Epithelial cell of esophagus (primary cell): ENCODE measurements at regions not wholly inside any gene's neighbourhood (a gene's known extent, or its start where the extent isn't known, plus 50 kb on each side); places are given as distances from the start of the nearest gene placed in this dataset.
"Not testable (repeated sequence)": the region's sequence is repeated elsewhere in the genome, so short reads cannot be mapped to it uniquely, and the experiment has no call there.

Source experiments
- DNase-seq: peaks from one replicate; pipeline ENCODE4 v3.0.0; 2010; ENCODE audit warnings: low read depth
- H3K4me3 ChIP-seq: 2 replicates; pipeline ENCODE4 v1.5.1; 2011; ENCODE audit warnings: mild to moderate bottlenecking, low read length, control low read depth
- CTCF ChIP-seq: IDR thresholded peaks from 2 replicates; pipeline ENCODE4 v1.5.1; 2011; ENCODE audit warnings: low read depth, mild to moderate bottlenecking, low read length, control low read depth, inconsistent platforms; ENCODE audit not compliant: insufficient read depth; ENCODE audit errors: missing control alignments

- H3K4me3 ChIP-seq, DNase-seq: not testable (repeated sequence)
These were observed 70.8 kb downstream of the TBC1D26 start for GRCh38 chr17:15802917-15803316.

GRCh38 chr17:15806825-15807224, 74.7 kb downstream of the TBC1D26 start:
- not testable (repeated sequence) for H3K4me3 ChIP-seq, DNase-seq

- not testable (repeated sequence) for DNase-seq, H3K4me3 ChIP-seq
These were observed 81.3 kb downstream of the TBC1D26 start for GRCh38 chr17:15813388-15813787.

GRCh38 chr17:15814003-15814402, 81.9 kb downstream of the TBC1D26 start:
- DNase-seq, H3K4me3 ChIP-seq: not testable (repeated sequence)

- not testable (repeated sequence) for DNase-seq, H3K4me3 ChIP-seq
These were observed 85.8 kb downstream of the TBC1D26 start for GRCh38 chr17:15817861-15818260.

GRCh38 chr17:15822280-15822679, 90.2 kb downstream of the TBC1D26 start:
- not testable (repeated sequence) for H3K4me3 ChIP-seq, DNase-seq

GRCh38 chr17:15828727-15829314, 96.7 kb downstream of the TBC1D26 start:
- not testable (repeated sequence) for H3K4me3 ChIP-seq
- peak; percentile 71 for TF ChIP-seq CTCF
- DNase-seq, result peak; percentile 71

GRCh38 chr17:15830221-15830620, 98.1 kb downstream of the TBC1D26 start:
- not testable (repeated sequence) for H3K4me3 ChIP-seq, DNase-seq

GRCh38 chr17:15831182-15831581, 99.1 kb downstream of the TBC1D26 start:
- H3K4me3 ChIP-seq, result not testable (repeated sequence)
- DNase-seq, result peak; percentile 67

- not testable (repeated sequence) for DNase-seq, H3K4me3 ChIP-seq
These were observed 100.9 kb downstream of the TBC1D26 start for GRCh38 chr17:15832921-15833480.

GRCh38 chr17:15833890-15834289, 101.8 kb downstream of the TBC1D26 start:
- H3K4me3 ChIP-seq, result not testable (repeated sequence)

GRCh38 chr17:15835481-15835880, 103.4 kb downstream of the TBC1D26 start:
- not testable (repeated sequence) for DNase-seq

More at GRCh38 chr17:15833890-15834289, 101.8 kb downstream of the TBC1D26 start:
- not testable (repeated sequence) for DNase-seq

GRCh38 chr17:15836249-15836982, 104.3 kb downstream of the TBC1D26 start:
- DNase-seq, H3K4me3 ChIP-seq: not testable (repeated sequence)

More at GRCh38 chr17:15835481-15835880, 103.4 kb downstream of the TBC1D26 start:
- not testable (repeated sequence) for H3K4me3 ChIP-seq

GRCh38 chr17:15836991-15837390, 104.9 kb downstream of the TBC1D26 start:
- not testable (repeated sequence) for DNase-seq, H3K4me3 ChIP-seq

GRCh38 chr17:15847447-15848229, 97.3 kb upstream of the ADORA2B start:
- DNase-seq, H3K4me3 ChIP-seq: not testable (repeated sequence)
